ENCODE measurements at regions not wholly inside any gene's neighbourhood (a gene's known extent, or its start where the extent isn't known, plus 50 kb on each side); places are given as distances from the start of the nearest gene placed in this dataset.

GRCh38 chr20:40961686-40962640, 66.7 kb upstream of the TOP1 start:
- no peak for DNase-seq

- DNase-seq: peak; percentile 41
Observed at GRCh38 chr20:40962733-40963504, 65.7 kb upstream of the TOP1 start.

GRCh38 chr20:40963505-40963845, 65.1 kb upstream of the TOP1 start:
- DNase-seq: no peak

GRCh38 chr20:40965671-40966070, 63.0 kb upstream of the TOP1 start:
- no peak for DNase-seq

GRCh38 chr20:40966103-40966502, 62.5 kb upstream of the TOP1 start:
- no peak for DNase-seq

GRCh38 chr20:40966516-40967185, 62.0 kb upstream of the TOP1 start:
- no peak for DNase-seq

GRCh38 chr20:40967700-40968099, 60.9 kb upstream of the TOP1 start:
- DNase-seq: no peak

- DNase-seq: peak; percentile 64
Observed at GRCh38 chr20:40968816-40969562, 59.6 kb upstream of the TOP1 start.

GRCh38 chr20:40970218-40970617, 58.4 kb upstream of the TOP1 start:
- DNase-seq: no peak

- no peak for DNase-seq
Observed at GRCh38 chr20:40977218-40977617, 51.4 kb upstream of the TOP1 start.

GRCh38 chr20:40978761-40979160, 49.9 kb upstream of the TOP1 start:
- DNase-seq: no peak

All from NK-92 treated with Interleukin-12 subunit alpha and Interleukin-12 subunit beta, amount 100 ng/mL, for 24 hours (cell line).